ENCODE measurements at regions not wholly inside any gene's neighbourhood (a gene's known extent, or its start where the extent isn't known, plus 50 kb on each side); places are given as distances from the start of the nearest gene placed in this dataset.
"Not testable (repeated sequence)": the region's sequence is repeated elsewhere in the genome, so short reads cannot be mapped to it uniquely, and the experiment has no call there.

DNA sequence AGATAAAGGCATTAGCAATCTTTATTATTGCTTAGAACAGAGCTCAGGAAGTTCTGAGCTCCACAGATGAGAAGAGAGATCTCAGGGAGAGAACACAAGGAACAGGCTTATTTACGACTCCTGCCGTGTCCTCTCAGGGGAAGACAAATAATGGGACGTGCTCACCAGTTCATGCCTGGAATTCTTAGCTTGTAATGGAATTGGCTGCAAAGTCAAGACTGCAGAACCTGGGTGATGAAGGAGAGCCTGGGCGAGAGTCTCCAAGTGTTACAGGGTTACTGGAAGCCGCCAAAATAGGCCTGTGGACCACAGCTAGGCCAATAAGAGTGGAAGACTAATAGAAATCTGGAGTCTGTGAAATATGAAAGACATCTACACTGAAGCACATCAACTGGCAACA lies 174.5 kb upstream of the ADAMTSL1 start:
- H3K4me3 ChIP-seq (ENCODE audit: low read depth, low read length) = no peak overlapping the region
- in situ Hi-C loops (cut with HindIII; ENCODE audit: low sequenced_read_pairs) = no loop called here
- no peak for DNase-seq (ENCODE audit: low read depth)
- TF ChIP-seq, protein P1, sequence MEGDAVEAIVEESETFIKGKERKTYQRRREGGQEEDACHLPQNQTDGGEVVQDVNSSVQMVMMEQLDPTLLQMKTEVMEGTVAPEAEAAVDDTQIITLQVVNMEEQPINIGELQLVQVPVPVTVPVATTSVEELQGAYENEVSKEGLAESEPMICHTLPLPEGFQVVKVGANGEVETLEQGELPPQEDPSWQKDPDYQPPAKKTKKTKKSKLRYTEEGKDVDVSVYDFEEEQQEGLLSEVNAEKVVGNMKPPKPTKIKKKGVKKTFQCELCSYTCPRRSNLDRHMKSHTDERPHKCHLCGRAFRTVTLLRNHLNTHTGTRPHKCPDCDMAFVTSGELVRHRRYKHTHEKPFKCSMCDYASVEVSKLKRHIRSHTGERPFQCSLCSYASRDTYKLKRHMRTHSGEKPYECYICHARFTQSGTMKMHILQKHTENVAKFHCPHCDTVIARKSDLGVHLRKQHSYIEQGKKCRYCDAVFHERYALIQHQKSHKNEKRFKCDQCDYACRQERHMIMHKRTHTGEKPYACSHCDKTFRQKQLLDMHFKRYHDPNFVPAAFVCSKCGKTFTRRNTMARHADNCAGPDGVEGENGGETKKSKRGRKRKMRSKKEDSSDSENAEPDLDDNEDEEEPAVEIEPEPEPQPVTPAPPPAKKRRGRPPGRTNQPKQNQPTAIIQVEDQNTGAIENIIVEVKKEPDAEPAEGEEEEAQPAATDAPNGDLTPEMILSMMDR (IDR thresholded peaks at IDR 0.05; ENCODE audit: low read depth, low read length, missing control alignments) = no peak

DNA sequence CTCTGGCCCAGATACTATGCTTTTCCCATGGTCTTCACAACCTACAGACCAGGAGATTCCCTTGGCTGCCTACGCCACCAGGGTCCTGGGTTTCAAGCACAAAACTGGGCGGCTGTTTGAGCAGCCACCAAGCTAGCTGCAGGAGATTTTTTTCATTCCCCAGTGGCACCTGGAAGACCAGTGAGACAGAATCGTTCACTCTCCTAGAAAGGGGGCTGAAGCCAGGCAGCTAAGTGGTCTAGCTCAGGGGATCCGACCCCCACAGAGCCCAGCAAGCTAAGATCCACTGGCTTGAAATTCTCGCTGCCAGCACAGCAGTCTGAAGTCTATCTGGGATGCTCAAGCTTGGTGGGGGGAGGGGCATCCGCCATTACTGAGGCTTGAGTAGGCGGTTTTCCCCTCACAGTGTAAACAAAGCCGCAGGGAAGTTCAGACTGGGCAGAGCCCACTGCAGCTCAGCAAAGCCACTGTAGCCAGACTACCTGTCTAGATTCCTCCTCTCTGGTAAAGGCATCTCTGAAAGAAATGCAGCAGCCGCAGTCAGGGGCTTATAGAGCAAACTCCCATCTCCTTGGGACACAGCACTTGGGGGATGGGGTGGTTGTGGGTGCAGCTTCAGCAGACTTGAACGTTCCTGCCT lies 168.7 kb upstream of the ADAMTSL1 start:
- DNase-seq (ENCODE audit: low read depth); in situ Hi-C loops (cut with HindIII; ENCODE audit: low sequenced_read_pairs); H3K4me3 ChIP-seq (ENCODE audit: low read depth, low read length): not testable (repeated sequence)

DNA sequence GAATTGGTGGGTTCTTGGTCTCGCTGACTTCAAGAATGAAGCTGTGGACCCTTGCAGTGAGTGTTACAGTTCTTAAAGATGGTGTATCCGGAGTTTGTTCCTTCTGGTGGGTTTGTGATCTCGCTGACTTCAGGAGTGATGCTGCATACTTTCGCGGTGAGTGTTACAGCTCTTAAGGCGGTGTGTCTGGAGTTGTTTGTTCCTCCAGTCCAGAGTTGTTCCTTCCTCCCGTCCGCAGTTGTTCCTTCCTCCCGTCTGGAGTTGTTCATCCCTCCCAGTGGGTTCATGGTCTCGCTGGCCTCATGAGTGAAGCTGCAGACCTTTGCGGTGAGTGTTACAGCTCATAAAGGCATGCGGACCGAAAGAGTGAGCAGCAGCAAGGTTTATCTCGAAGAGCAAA lies 159.6 kb upstream of the ADAMTSL1 start:
- in situ Hi-C loops (cut with HindIII; ENCODE audit: low sequenced_read_pairs) = loop anchor here (5.0 kb wide), 1 partner anchor 37 kb away; no protein-coding TSS in a partner anchor
- TF ChIP-seq, protein P1 (IDR thresholded peaks at IDR 0.05; ENCODE audit: low read depth, low read length, missing control alignments) = no peak
- no peak for DNase-seq (ENCODE audit: low read depth)
- no peak overlapping the region for H3K4me3 ChIP-seq (ENCODE audit: low read depth, low read length)

DNA sequence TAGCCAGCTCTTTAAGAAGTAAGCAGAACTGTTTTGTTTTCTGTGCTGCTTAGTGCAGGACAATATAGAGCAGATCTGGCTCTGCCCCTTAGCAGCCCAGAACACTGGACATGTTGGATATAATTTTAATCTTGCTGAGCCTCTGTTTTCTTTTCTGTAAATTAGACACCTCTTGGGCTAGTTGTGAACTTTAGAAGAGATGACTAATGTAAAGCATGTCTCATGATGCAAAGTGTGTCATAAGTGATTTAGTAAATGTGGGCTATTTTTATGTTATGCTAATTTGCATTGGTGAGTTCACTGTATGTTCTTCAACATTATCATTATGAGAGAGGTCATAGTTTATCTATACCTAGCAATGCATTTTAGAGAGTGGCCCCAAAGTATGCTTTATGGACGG lies 156.1 kb upstream of the ADAMTSL1 start:
- TF ChIP-seq, protein P1 (IDR thresholded peaks at IDR 0.05; ENCODE audit: low read depth, low read length, missing control alignments) = no peak
- H3K4me3 ChIP-seq (ENCODE audit: low read depth, low read length) = no peak overlapping the region
- in situ Hi-C loops (cut with HindIII; ENCODE audit: low sequenced_read_pairs) = no loop called here
- no peak for DNase-seq (ENCODE audit: low read depth)

DNA sequence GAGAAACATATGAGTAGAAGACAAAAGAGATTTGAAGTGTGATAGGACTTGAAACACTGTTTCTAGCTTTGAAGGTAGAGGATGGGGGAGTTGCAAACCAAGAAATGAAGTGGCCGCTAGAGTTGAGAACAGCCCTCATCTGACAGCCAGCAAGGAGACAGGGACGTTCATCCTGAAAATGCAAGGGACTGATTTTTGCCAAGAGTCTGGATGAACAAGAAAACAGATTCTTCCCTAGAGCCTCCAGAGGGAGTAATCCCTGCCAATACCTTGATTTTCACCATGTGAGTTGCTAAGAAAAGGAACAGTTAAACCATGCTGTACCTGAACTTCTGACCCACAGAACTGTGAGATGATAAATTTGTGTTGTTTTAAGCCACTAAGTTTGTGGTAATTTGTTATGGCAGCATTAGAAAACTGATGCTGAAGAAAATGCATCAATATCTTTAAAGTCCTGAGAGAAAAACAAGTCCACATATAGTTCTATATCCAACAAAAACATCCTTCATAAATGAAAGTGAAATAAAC lies 154.0 kb upstream of the ADAMTSL1 start:
- no peak for DNase-seq (ENCODE audit: low read depth)
- in situ Hi-C loops (cut with HindIII; ENCODE audit: low sequenced_read_pairs) = no loop called here
- TF ChIP-seq, protein P1 (IDR thresholded peaks at IDR 0.05; ENCODE audit: low read depth, low read length, missing control alignments) = peak; percentile 20

DNA sequence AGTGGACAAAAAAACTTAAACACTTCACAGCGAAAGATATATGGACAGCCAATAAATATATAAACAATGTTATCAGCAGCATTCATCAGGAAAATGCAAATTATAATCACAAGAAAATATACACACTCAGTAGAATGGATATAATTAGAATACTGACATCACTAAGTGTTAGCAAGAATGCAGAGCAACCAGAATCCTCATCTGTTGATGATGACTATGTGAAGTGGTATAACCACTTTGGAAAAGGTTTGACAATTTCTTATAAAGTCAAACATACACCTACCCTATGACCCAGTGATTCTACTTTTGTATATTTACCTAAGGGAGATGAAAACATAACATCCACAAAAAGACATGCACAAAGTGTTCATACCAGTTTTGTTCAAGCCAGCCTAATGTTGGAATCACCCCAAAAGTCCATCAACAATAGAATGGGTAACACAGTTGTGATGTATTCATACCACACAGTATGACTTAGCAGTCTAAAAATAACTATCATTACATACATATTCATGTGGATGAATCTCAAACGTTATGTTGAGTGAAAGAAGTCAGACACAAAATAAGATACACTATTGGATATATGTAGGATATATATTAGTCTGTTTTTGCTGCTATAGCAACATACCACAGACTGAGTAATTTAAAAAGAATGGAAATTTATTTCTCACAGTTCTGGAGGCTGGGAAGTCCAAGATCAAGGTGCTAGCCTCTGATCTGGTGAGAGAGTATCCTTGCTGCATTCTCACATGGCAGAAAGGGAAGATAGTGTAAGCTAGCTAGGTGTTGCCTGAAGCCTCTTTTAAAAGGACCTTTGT lies 148.8 kb upstream of the ADAMTSL1 start:
- in situ Hi-C loops (cut with HindIII; ENCODE audit: low sequenced_read_pairs) = no loop called here
- TF ChIP-seq, protein P1 (IDR thresholded peaks at IDR 0.05; ENCODE audit: low read depth, low read length, missing control alignments) = no peak
- no peak for DNase-seq (ENCODE audit: low read depth)

More for the DNA sequence above, 154.0 kb upstream of the ADAMTSL1 start:
- H3K4me3 ChIP-seq (ENCODE audit: low read depth, low read length) = no peak overlapping the region

DNA sequence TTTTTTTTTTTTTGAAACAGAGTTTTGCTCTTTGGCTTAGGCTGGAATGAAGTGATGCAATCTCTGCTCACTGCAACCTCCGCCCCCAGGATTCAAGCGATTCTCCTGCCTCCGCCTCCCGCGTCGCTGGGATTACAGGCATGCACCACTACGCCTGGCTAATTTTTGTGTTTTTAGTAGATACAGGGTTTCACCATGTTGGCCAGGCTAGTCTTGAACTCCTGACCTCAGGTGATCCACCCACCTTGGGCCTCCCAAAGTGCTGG lies 148.3 kb upstream of the ADAMTSL1 start:
- DNase-seq (ENCODE audit: low read depth); in situ Hi-C loops (cut with HindIII; ENCODE audit: low sequenced_read_pairs); H3K4me3 ChIP-seq (ENCODE audit: low read depth, low read length): not testable (repeated sequence)

More for the DNA sequence above, 148.8 kb upstream of the ADAMTSL1 start:
- H3K4me3 ChIP-seq (ENCODE audit: low read depth, low read length) = no peak overlapping the region
